SK-N-SH (cell line): ENCODE measurements at regions not wholly inside any gene's neighbourhood (a gene's known extent, or its start where the extent isn't known, plus 50 kb on each side); places are given as distances from the start of the nearest gene placed in this dataset.

Experiments
- GATA2 ChIP-seq: sonication (generic); formaldehyde crosslinking; IDR thresholded peaks from 2 replicates; pipeline ENCODE4 v1.5.0; 2020; ENCODE audit warnings: mild to moderate bottlenecking, missing genetic modification reagents
- NRF1 ChIP-seq: IDR thresholded peaks from 2 replicates; pipeline ENCODE4 v1.6.1; 2012; ENCODE audit warnings: low read depth, mild to moderate bottlenecking, low read length
- TF ChIP-seq, protein P1 (sequence below): fragments of 200-600 bp; sonication (generic); IDR thresholded peaks from 2 replicates; pipeline ENCODE4 v1.6.1; 2017; ENCODE audit warnings: antibody characterized with exemption, mild to moderate bottlenecking, moderate library complexity
- TF ChIP-seq, protein P2 (sequence below): fragments of 150-350 bp; IDR thresholded peaks from 2 replicates; pipeline ENCODE4 v1.6.1; 2017; ENCODE audit warnings: antibody characterized with exemption, low read length, low read depth, borderline replicate concordance

DNA sequence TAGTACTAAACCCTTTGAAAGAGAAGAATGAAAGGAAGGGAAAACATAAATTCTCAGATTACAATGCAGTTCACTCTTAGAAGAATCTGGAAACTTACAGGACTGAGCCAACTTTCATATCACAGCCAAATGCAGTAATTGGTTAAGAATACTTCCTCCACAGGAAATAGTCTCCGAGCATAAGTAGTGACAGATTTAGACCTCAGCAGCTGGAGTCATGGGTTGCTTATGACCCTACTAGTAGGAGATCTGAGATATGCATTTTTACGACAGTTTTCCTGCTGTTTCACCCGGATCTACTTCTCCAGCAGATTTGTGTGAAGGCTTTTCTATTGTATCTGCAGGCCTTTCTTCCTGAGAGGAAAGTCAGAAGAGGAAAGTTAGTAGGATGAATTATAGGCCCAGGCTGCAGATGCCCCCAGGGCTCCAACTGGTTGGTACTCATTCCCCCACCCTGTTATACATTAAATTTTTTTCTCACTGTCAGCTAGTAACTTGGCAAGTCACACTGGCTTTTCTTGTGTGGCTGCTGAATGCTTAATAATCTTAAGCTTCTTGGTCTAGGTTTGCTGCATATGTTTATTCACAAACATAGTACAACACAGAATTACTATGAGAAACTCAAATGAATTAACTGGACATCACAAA lies 1241.5 kb upstream of the MIR17HG start:
- TF ChIP-seq GATA2 (CRISPR knock-in tag) (no peak), NRF1 (no peak)
- TF ChIP-seq, protein P1, sequence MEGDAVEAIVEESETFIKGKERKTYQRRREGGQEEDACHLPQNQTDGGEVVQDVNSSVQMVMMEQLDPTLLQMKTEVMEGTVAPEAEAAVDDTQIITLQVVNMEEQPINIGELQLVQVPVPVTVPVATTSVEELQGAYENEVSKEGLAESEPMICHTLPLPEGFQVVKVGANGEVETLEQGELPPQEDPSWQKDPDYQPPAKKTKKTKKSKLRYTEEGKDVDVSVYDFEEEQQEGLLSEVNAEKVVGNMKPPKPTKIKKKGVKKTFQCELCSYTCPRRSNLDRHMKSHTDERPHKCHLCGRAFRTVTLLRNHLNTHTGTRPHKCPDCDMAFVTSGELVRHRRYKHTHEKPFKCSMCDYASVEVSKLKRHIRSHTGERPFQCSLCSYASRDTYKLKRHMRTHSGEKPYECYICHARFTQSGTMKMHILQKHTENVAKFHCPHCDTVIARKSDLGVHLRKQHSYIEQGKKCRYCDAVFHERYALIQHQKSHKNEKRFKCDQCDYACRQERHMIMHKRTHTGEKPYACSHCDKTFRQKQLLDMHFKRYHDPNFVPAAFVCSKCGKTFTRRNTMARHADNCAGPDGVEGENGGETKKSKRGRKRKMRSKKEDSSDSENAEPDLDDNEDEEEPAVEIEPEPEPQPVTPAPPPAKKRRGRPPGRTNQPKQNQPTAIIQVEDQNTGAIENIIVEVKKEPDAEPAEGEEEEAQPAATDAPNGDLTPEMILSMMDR: no peak
- TF ChIP-seq, protein P2, sequence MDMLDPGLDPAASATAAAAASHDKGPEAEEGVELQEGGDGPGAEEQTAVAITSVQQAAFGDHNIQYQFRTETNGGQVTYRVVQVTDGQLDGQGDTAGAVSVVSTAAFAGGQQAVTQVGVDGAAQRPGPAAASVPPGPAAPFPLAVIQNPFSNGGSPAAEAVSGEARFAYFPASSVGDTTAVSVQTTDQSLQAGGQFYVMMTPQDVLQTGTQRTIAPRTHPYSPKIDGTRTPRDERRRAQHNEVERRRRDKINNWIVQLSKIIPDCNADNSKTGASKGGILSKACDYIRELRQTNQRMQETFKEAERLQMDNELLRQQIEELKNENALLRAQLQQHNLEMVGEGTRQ: no peak
